WTC11 (cell line): ENCODE measurements at regions not wholly inside any gene's neighbourhood (a gene's known extent, or its start where the extent isn't known, plus 50 kb on each side); places are given as distances from the start of the nearest gene placed in this dataset.

ENCODE experiments used
- ATAC-seq: fragments of 200-7000 bp; cut with Tn5 transposase; 2 replicates; pipeline ENCODE4 v1.10.0; 2021; ENCODE audit warnings: mild to moderate bottlenecking, moderate library complexity
- CTCF ChIA-PET: fragments of 300-600 bp; sonication (Branson Sonifier 250); formaldehyde crosslinking; loops from one replicate; lab custom pipeline; 2021; ENCODE audit warnings: antibody characterized with exemption; lab: Charles Lee
- POLR2A ChIA-PET: fragments of 350-600 bp; sonication (Branson Sonifier 250); formaldehyde crosslinking; loops from one replicate; lab custom pipeline; 2021; ENCODE audit warnings: antibody characterized with exemption; lab: Charles Lee
- DNase-seq: peaks from one replicate; pipeline ENCODE4 v3.0.0; 2021; ENCODE audit warnings: low spot score
- H3K27ac Mint-ChIP-seq: 2 replicates; pipeline ENCODE4 v1.8.0; 2021; ENCODE audit warnings: mixed read lengths
- H3K27me3 Mint-ChIP-seq: 2 replicates; pipeline ENCODE4 v1.8.0; 2021; ENCODE audit warnings: low read depth, mild to moderate bottlenecking, moderate library complexity, mixed read lengths
- H3K36me3 Mint-ChIP-seq: 2 replicates; pipeline ENCODE4 v1.8.0; 2021; ENCODE audit warnings: mixed read lengths
- H3K4me1 Mint-ChIP-seq: 2 replicates; pipeline ENCODE4 v1.8.0; 2022; ENCODE audit warnings: mixed read lengths
- H3K4me3 Mint-ChIP-seq: 2 replicates; pipeline ENCODE4 v1.8.0; 2021; ENCODE audit warnings: mild to moderate bottlenecking, moderate library complexity, mixed read lengths
- H3K9me3 Mint-ChIP-seq: 2 replicates; pipeline ENCODE4 v1.8.0; 2021; ENCODE audit warnings: mixed read lengths
- AR ChIP-seq: fragments of 250-450 bp; sonication (Bioruptor Pico); IDR thresholded peaks from 2 replicates; pipeline ENCODE4 v1.9.0; 2021; ENCODE audit warnings: mild to moderate bottlenecking
- ATF3 ChIP-seq: sonication (generic); formaldehyde crosslinking; conservative IDR thresholded peaks from 2 replicates; pipeline ENCODE4 v1.8.1; 2022; ENCODE audit warnings: mild to moderate bottlenecking, missing genetic modification reagents
- CDX4 ChIP-seq: fragments of 250-450 bp; sonication (Bioruptor Pico); IDR thresholded peaks from 2 replicates; pipeline ENCODE4 v1.9.0; 2021; ENCODE audit warnings: moderate library complexity, mild to moderate bottlenecking, inconsistent platforms, borderline replicate concordance
- CREB1 ChIP-seq: sonication (generic); formaldehyde crosslinking; IDR thresholded peaks from 2 replicates; pipeline ENCODE4 v1.8.0; 2023; ENCODE audit warnings: mild to moderate bottlenecking, missing genetic modification reagents
- E2F1 ChIP-seq: sonication (generic); formaldehyde crosslinking; IDR thresholded peaks from 2 replicates; pipeline ENCODE4 v1.8.0; 2022; ENCODE audit warnings: mild to moderate bottlenecking, missing genetic modification reagents
- E2F5 ChIP-seq: sonication (generic); formaldehyde crosslinking; IDR thresholded peaks from 2 replicates; pipeline ENCODE4 v1.8.1; 2022; ENCODE audit warnings: mild to moderate bottlenecking, moderate library complexity, missing genetic modification reagents
- EMX1 ChIP-seq: fragments of 250-450 bp; sonication (Bioruptor Pico); IDR thresholded peaks from 2 replicates; pipeline ENCODE4 v1.8.0; 2021; ENCODE audit warnings: mild to moderate bottlenecking
- GABPB1 ChIP-seq: sonication (generic); formaldehyde crosslinking; IDR thresholded peaks from 2 replicates; pipeline ENCODE4 v1.8.1; 2023; ENCODE audit warnings: mild to moderate bottlenecking, missing genetic modification reagents
- JAZF1 ChIP-seq: fragments of 250-450 bp; sonication (Bioruptor Pico); IDR thresholded peaks from 2 replicates; pipeline ENCODE4 v1.9.0; 2021; ENCODE audit warnings: moderate library complexity, mild to moderate bottlenecking, inconsistent platforms
- JUN ChIP-seq: sonication (generic); formaldehyde crosslinking; IDR thresholded peaks from 2 replicates; pipeline ENCODE4 v1.8.0; 2023; ENCODE audit warnings: mild to moderate bottlenecking, missing genetic modification reagents
- KAT7 ChIP-seq: sonication (generic); formaldehyde crosslinking; IDR thresholded peaks from 2 replicates; pipeline ENCODE4 v1.8.1; 2023; ENCODE audit warnings: missing genetic modification reagents, mild to moderate bottlenecking, borderline replicate concordance
- MLX ChIP-seq: sonication (generic); formaldehyde crosslinking; IDR thresholded peaks from 2 replicates; pipeline ENCODE4 v1.8.1; 2023; ENCODE audit warnings: mild to moderate bottlenecking, missing genetic modification reagents, moderate library complexity
- MYBL2 ChIP-seq: sonication (generic); formaldehyde crosslinking; IDR thresholded peaks from 2 replicates; pipeline ENCODE4 v1.8.1; 2023; ENCODE audit warnings: mild to moderate bottlenecking, moderate library complexity, missing genetic modification reagents
- NFATC4 ChIP-seq: fragments of 250-450 bp; sonication (Bioruptor Pico); IDR thresholded peaks from 2 replicates; pipeline ENCODE4 v1.9.0; 2021; ENCODE audit warnings: mild to moderate bottlenecking
- NR2C2 ChIP-seq: sonication (generic); formaldehyde crosslinking; IDR thresholded peaks from 2 replicates; pipeline ENCODE4 v1.8.0; 2022; ENCODE audit warnings: mild to moderate bottlenecking, missing genetic modification reagents
- OVOL2 ChIP-seq: fragments of 250-450 bp; sonication (Bioruptor Pico); IDR thresholded peaks from 2 replicates; pipeline ENCODE4 v1.9.0; 2021; ENCODE audit warnings: mild to moderate bottlenecking, borderline replicate concordance
- SMAD3 ChIP-seq: sonication (generic); formaldehyde crosslinking; IDR thresholded peaks from 2 replicates; pipeline ENCODE4 v1.8.0; 2022; ENCODE audit warnings: missing genetic modification reagents, mild to moderate bottlenecking, borderline replicate concordance
- SMAD4 ChIP-seq: sonication (generic); formaldehyde crosslinking; IDR thresholded peaks from 2 replicates; pipeline ENCODE4 v1.8.0; 2022; ENCODE audit warnings: mild to moderate bottlenecking, missing genetic modification reagents
- SP1 ChIP-seq: sonication (generic); formaldehyde crosslinking; conservative IDR thresholded peaks from 2 replicates; pipeline ENCODE4 v1.8.1; 2022; ENCODE audit warnings: missing genetic modification reagents
- TEAD4 ChIP-seq: sonication (generic); formaldehyde crosslinking; IDR thresholded peaks from 2 replicates; pipeline ENCODE4 v1.8.0; 2022; ENCODE audit warnings: mild to moderate bottlenecking, missing genetic modification reagents
- ZNF121 ChIP-seq: sonication (generic); formaldehyde crosslinking; IDR thresholded peaks from 2 replicates; pipeline ENCODE4 v1.8.0; 2023; ENCODE audit warnings: missing genetic modification reagents
- ZNF219 ChIP-seq: sonication (generic); formaldehyde crosslinking; IDR thresholded peaks from 2 replicates; pipeline ENCODE4 v1.8.0; 2023; ENCODE audit warnings: missing genetic modification reagents, mild to moderate bottlenecking, borderline replicate concordance
- ZNF263 ChIP-seq: sonication (generic); formaldehyde crosslinking; IDR thresholded peaks from 2 replicates; pipeline ENCODE4 v1.8.1; 2022; ENCODE audit warnings: low read depth, mild to moderate bottlenecking, moderate library complexity, missing genetic modification reagents
- ZNF512 ChIP-seq: sonication (generic); formaldehyde crosslinking; IDR thresholded peaks from 2 replicates; pipeline ENCODE4 v1.8.1; 2022; ENCODE audit warnings: missing genetic modification reagents, borderline replicate concordance

- Mint-ChIP-seq H3K9me3 (peaks cover 50% of the 10 kb centered on the region), H3K27ac (no peak overlapping the region), H3K4me3 (no peak overlapping the region), H3K36me3 (peaks cover 25% of the 10 kb centered on the region), H3K4me1 (no peaks in the 10 kb centered on the region)
- ChIA-PET CTCF (no interaction called here), POLR2A (no interaction called here)
- no peak for ATAC-seq
- DNase-seq = no peak
- TF ChIP-seq OVOL2 (CRISPR knock-in tag) = no peak
- no peak for TF ChIP-seq ZNF512 (CRISPR knock-in tag)
- TF ChIP-seq SMAD4 (CRISPR knock-in tag) = no peak
- TF ChIP-seq E2F5 = no peak
- TF ChIP-seq ZNF121 = no peak
- no peak for TF ChIP-seq KAT7 (CRISPR knock-in tag)
- TF ChIP-seq E2F1 (CRISPR knock-in tag) = no peak
- no peak for TF ChIP-seq GABPB1
- no peak for TF ChIP-seq ATF3 (CRISPR knock-in tag)
- TF ChIP-seq MYBL2 (CRISPR knock-in tag) = no peak
- TF ChIP-seq, all 79 proteins: peak for 0
- no peaks in the 10 kb centered on the region; the same call in none of the 2 replicates for H3K27me3 Mint-ChIP-seq
These were observed 210.7 kb downstream of the EFCAB11 start for GRCh38 chr14:89743828-89744227.

GRCh38 chr14:89740241-89740640 is 214.3 kb downstream of the EFCAB11 start:
- Mint-ChIP-seq H3K36me3 (peaks cover 23% of the 10 kb centered on the region), H3K9me3 (peaks cover 34% of the 10 kb centered on the region), H3K4me3 (no peak overlapping the region)
- DNase-seq (no peak), ATAC-seq (no peak)
- POLR2A ChIA-PET = no interaction called here
- TF ChIP-seq MLX (CRISPR knock-in tag) = no peak
- TF ChIP-seq SP1 (CRISPR knock-in tag) = no peak
- TF ChIP-seq JUN (CRISPR knock-in tag) = no peak
- TF ChIP-seq JAZF1 = no peak
- no peak for TF ChIP-seq TEAD4 (CRISPR knock-in tag)
- TF ChIP-seq ZNF263 = no peak
- no peak for TF ChIP-seq CDX4
- no peak for TF ChIP-seq ZNF219 (CRISPR knock-in tag)
- no peak for TF ChIP-seq SMAD3 (CRISPR knock-in tag)
- no peak for TF ChIP-seq NFATC4
- no peak for TF ChIP-seq CREB1 (CRISPR knock-in tag)
- no peak for TF ChIP-seq EMX1 (CRISPR knock-in tag)
- TF ChIP-seq NR2C2 (CRISPR knock-in tag) = no peak
- TF ChIP-seq AR (CRISPR knock-in tag) = no peak
- TF ChIP-seq, all 79 proteins: peak for 0
- H3K4me1 Mint-ChIP-seq = no peaks in the 10 kb centered on the region
- CTCF ChIA-PET = interaction anchor here (0.6 kb wide), 1 partner anchor 1077 kb away, joined by 3 read pairs; no protein-coding TSS in a partner anchor
- no peak overlapping the region for H3K27ac Mint-ChIP-seq
- no peaks in the 10 kb centered on the region; the same call in 1 of the 2 replicates for H3K27me3 Mint-ChIP-seq
